Stomach smooth muscle (tissue), 2 donors: ENCODE measurements at regions not wholly inside any gene's neighbourhood (a gene's known extent, or its start where the extent isn't known, plus 50 kb on each side); places are given as distances from the start of the nearest gene placed in this dataset.
"Not testable (repeated sequence)": the region's sequence is repeated elsewhere in the genome, so short reads cannot be mapped to it uniquely, and the experiment has no call there.

Experiments
- H3K27ac ChIP-seq: one replicate; pipeline ENCODE4 v1.7.0; 2013; ENCODE audit warnings: mild to moderate bottlenecking, low read length, inconsistent platforms
- H3K27me3 ChIP-seq, 2 donors: one replicate each; pipeline ENCODE4 v1.7.0; 2013; ENCODE audit warnings: low read length in 2 of 2; ENCODE audit not compliant: insufficient read depth in 2 of 2, control insufficient read depth in 1 of 2
- H3K36me3 ChIP-seq, 2 donors: one replicate each; pipeline ENCODE4 v1.7.0; 2013; ENCODE audit warnings: low read length in 2 of 2; ENCODE audit not compliant: control insufficient read depth in 2 of 2, insufficient read depth in 2 of 2
- H3K4me1 ChIP-seq: one replicate; pipeline ENCODE4 v1.7.0; 2013; ENCODE audit warnings: low read length; ENCODE audit not compliant: control insufficient read depth, insufficient read depth
- H3K4me3 ChIP-seq, 2 donors: one replicate each; pipeline ENCODE4 v1.7.0; 2013; ENCODE audit warnings: low read length in 2 of 2
- H3K9ac ChIP-seq, 2 donors: one replicate each; pipeline ENCODE4 v1.7.0; 2013; ENCODE audit warnings: low read length in 2 of 2, mild to moderate bottlenecking in 1 of 2
- H3K9me3 ChIP-seq, 2 donors: one replicate each; pipeline ENCODE4 v1.7.0; 2013; ENCODE audit warnings: low read length in 2 of 2; ENCODE audit not compliant: control insufficient read depth in 2 of 2
- donor health status: healthy.
- donor health status: Pancreatic carcinoma.

DNA sequence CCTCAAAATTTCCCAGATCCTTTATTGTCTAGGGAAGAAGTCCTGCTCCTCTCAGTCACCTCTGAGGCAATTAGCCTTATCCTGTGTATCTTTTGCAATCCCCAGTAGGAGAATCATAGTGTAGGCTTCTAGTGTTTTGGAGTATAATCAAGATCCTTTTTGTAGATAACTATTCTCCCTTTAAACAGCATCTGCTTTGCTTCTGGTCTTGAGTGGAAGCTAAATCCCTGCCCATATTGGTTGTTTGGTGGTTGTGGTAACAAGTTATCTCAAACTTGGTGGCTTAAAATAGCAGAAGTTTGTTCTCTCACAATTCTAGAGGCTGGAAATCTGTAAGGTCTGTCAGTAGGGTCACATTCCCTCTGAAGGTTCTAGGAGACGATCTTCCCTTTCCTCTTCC lies 217.5 kb upstream of the RASGRP1 start:
- Histone ChIP-seq H3K27me3 (no peaks in the 10 kb centered on the region), H3K4me1 (no peaks in the 10 kb centered on the region), H3K4me3 (no peak overlapping the region), H3K9ac (no peak overlapping the region), H3K9me3 (no peaks in the 10 kb centered on the region), H3K27ac (no peak overlapping the region), H3K36me3 (no peaks in the 10 kb centered on the region)

DNA sequence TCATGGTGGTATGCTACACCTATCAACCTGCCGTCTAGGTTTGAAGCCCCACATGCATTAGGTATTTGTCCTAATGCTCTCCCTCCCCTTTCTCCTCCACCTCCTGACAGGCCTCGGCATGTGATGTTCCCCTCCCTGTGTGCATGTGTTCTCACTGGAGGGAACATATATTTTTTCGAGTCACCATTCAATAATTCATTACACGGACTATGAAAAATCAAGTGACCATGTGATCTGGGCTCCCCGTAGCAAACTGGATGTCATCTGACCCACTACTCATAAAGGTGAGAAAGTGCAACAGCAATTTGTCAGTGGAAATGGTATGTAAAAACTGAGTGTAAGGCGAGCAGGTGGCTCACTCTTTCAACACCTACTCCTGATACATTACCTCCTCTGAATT lies 224.3 kb upstream of the RASGRP1 start:
- Histone ChIP-seq H3K36me3 (no peaks in the 10 kb centered on the region), H3K4me1 (no peaks in the 10 kb centered on the region), H3K27ac (no peak overlapping the region), H3K27me3 (no peaks in the 10 kb centered on the region), H3K9me3 (no peaks in the 10 kb centered on the region), H3K9ac (no peak overlapping the region), H3K4me3 (no peak overlapping the region)

DNA sequence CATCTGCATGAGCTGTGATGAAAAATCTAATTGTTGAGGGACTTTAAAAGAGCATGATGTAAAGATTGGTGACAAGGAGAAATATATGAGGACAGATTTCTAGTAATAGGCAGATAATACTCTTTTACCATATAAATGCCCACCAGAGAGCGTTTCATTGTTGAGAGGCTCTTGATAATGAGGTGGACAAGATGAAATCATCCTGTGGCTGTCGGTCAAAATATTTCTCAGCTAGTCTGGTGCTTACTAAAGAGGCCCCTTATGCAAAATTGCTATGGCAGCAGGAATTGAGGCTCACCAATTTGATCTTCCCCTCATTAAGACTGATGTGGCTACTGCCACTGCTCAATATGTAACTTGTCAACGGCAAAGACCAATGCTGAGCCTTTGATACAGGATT lies 225.0 kb upstream of the RASGRP1 start:
- Histone ChIP-seq H3K9ac (no peak overlapping the region), H3K9me3 (no peaks in the 10 kb centered on the region), H3K4me1 (no peaks in the 10 kb centered on the region), H3K4me3 (no peak overlapping the region), H3K27ac (no peak overlapping the region), H3K27me3 (no peaks in the 10 kb centered on the region), H3K36me3 (no peaks in the 10 kb centered on the region)

DNA sequence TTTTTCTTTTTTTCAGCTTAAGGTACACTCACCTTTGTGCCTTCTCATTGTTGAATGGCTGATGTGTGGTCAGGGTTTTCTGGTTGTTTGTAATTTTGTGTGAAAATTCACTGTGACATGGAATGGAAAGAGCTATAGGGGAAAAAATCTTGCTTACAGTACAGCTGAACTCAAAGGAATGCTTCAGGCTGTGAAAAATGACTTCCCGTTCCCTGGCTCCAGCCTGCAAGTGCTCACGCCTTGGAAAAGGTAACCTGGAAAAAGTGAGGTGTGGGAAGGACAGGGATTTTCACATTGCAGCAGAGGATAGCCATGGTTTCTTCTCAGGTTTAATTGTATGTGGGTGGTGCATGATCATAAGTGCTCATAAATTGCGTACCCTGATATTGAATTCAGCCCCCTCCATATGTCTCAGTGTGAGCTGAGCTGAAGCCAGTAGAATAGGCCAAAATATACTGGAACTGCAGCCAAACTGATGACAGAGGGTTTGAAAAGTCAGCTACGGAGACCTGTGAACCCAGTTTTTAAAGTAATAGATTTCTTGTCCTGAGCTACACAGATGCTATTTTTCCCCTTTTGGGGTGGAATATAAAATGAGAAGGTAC lies 228.7 kb upstream of the RASGRP1 start:
- H3K4me1 ChIP-seq: no peaks in the 10 kb centered on the region
- H3K36me3 ChIP-seq: no peaks in the 10 kb centered on the region
- no peak overlapping the region for H3K9ac ChIP-seq
- H3K27me3 ChIP-seq: no peaks in the 10 kb centered on the region
- H3K27ac ChIP-seq: no peak overlapping the region
- no peak overlapping the region for H3K4me3 ChIP-seq
- H3K9me3 ChIP-seq: no peaks in the 10 kb centered on the region

DNA sequence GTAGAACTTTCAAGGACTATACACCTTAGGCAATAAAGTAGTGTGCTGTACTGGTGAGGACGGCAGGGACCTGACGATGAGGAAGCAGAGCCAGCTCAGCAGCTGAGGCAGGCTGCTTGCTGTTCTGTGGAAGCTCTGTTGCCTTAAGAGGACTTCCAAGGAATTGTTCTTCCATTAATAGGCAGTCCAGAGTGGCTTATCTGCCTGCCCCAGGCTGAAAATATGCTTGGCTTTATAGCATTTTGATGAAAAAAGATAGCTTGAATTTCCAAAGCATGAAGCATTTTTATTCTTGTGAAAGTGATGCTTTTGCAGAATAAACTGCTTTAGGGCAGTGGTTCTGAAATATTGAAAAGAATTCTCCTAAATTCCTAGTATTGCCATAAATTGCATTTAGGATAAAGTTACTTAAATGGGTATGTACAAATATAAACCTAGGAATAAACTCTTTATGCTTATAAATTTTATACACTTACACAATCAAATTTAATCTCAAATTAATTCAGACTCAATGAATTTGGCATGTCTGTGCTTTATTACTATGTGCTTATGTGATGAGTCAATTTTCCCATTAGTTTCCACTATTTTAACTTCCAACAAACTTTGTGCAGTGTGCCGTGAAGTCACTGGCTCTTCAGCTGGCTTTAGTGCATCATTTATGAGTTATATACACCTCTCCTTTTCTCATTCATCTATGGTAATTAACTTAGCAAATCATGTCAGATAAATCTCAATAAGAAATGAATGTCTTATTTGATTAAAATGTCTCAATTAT lies 231.0 kb upstream of the RASGRP1 start:
- no peaks in the 10 kb centered on the region for H3K36me3 ChIP-seq
- no peaks in the 10 kb centered on the region for H3K4me1 ChIP-seq
- no peak overlapping the region for H3K9ac ChIP-seq
- H3K4me3 ChIP-seq: no peak overlapping the region
- H3K27ac ChIP-seq: no peak overlapping the region
- H3K9me3 ChIP-seq: no peaks in the 10 kb centered on the region
- H3K27me3 ChIP-seq: no peaks in the 10 kb centered on the region

DNA sequence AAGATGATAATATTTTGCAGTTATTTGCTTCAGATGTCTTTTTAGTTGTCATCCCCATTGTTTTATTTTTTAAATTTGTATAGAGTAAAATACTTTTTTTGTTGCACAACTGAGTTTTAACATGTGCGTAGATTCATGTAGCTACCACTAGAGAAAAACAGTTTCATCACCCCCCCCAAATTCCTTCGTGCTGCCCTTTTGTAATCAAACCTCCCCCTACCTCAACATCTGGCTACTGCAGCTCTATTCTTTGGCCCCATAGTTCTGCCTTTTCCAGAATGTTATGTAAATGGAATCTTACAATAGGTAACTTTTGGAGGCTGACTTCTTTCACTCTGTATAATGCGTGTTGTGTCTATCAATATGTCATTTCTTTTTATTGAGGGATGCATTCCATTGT lies 232.0 kb upstream of the RASGRP1 start:
- H3K9ac ChIP-seq: no peak overlapping the region

DNA sequence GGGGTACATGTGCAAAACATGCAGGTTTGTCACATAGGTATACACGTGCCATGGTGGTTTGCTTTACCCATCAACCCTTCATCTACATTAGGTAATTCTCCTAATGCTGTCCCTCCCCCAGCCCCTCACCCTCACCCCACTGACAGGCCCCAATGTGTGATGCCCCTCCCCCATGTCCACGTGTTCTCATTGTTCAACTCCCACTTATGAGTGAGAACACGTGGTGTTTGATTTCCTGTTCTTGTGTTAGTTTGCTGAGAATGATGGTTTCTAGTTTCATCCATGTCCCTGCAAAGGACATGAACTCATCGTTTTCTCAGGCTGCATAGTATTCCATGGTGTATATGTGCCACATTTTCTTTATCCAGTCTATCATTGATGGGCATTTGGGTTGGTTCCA lies 232.9 kb upstream of the RASGRP1 start:
- not testable (repeated sequence) for H3K4me3 ChIP-seq, H3K9ac ChIP-seq, H3K27ac ChIP-seq

More for the DNA sequence above, 232.0 kb upstream of the RASGRP1 start:
- Histone ChIP-seq H3K27me3 (no peaks in the 10 kb centered on the region), H3K4me3 (no peak overlapping the region), H3K9me3 (no peaks in the 10 kb centered on the region), H3K36me3 (no peaks in the 10 kb centered on the region), H3K4me1 (no peaks in the 10 kb centered on the region), H3K27ac (no peak overlapping the region)

DNA sequence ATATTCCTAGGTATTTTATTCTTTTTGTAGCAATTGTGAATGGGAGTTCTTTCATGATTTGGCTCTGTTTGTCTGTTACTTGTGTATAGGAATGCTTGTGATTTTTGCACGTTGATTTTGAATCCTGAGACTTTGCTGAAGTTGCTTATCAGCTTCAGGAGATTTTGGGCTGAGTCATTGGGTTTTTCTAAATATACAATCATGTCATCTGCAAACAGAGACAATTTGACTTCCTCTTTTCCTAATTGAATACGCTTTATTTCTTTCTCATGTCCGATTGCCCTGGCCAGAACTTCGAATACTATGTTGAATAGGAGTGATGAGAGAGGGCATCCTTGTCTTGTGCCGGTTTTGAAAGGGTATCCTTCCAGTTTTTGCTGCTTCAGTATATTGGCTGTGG lies 234.6 kb upstream of the RASGRP1 start:
- not testable (repeated sequence) for H3K27me3 ChIP-seq, H3K4me1 ChIP-seq, H3K9ac ChIP-seq, H3K4me3 ChIP-seq, H3K27ac ChIP-seq, H3K36me3 ChIP-seq, H3K9me3 ChIP-seq

More for the DNA sequence above, 232.9 kb upstream of the RASGRP1 start:
- not testable (repeated sequence) for H3K27me3 ChIP-seq, H3K36me3 ChIP-seq, H3K9me3 ChIP-seq, H3K4me1 ChIP-seq

DNA sequence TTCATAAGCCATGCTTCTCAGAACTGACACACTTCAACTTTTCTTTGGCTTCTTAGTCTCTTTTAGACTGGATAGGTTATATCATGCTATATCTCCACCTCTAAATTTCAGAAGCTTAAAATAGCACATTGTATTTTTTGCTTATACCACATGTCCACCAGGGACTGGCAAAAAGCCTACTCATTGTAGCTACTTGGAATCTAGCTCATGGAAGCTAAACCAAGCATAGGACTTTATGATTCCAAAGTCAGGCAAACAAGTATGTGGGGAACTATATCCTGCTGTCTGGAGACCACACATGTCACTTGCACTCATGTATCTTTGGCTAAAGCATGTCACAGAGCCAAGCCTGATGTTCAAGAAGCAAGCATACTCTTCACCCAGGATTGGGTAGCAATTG lies 245.0 kb upstream of the RASGRP1 start:
- no peaks in the 10 kb centered on the region for H3K9me3 ChIP-seq

DNA sequence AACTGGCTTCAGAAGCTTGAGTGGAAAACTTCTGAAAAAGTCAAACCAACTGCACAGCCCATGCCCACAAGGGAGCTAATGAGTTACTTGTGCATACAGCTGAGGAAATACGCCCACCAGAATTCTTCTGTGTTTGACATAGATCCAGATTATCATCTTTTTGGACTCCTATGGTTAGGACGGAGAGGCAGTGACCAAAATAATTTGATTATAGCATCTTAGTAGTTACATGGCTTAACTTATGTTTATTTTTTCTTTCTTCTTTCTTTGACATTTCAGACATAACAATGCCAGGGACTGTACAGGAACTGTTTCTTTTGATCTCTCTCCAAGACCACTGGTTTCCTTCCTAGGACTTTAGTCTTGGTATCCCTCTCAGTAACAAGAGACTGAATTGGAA lies 246.1 kb upstream of the RASGRP1 start:
- no peaks in the 10 kb centered on the region for H3K9me3 ChIP-seq
- no peak overlapping the region for H3K9ac ChIP-seq
- H3K36me3 ChIP-seq: no peaks in the 10 kb centered on the region
- H3K4me3 ChIP-seq: no peak overlapping the region
- H3K27me3 ChIP-seq: no peaks in the 10 kb centered on the region
- H3K27ac ChIP-seq: no peak overlapping the region
- H3K4me1 ChIP-seq: no peaks in the 10 kb centered on the region

More for the DNA sequence above, 245.0 kb upstream of the RASGRP1 start:
- Histone ChIP-seq H3K36me3 (no peaks in the 10 kb centered on the region), H3K27ac (no peak overlapping the region), H3K27me3 (no peaks in the 10 kb centered on the region), H3K4me1 (no peaks in the 10 kb centered on the region), H3K4me3 (no peak overlapping the region), H3K9ac (no peak overlapping the region)

DNA sequence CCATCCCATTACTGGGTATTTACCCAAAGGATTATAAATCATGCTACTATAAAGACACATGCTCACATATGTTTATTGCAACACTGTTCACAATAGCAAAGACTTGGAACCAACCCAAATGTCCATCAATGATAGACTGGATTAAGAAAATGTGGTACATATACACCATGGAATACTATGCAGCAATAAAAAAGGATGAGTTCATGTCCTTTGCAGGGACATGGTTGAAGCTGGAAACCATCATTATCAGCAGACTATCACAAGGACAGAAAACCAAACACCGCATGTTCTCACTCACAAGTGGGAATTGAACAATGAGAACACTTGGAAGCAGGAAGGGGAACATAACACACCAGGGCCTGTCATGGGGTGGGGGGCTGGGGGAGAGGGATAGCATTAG lies 249.6 kb upstream of the RASGRP1 start:
- H3K4me1 ChIP-seq, H3K4me3 ChIP-seq, H3K27me3 ChIP-seq, H3K9me3 ChIP-seq, H3K9ac ChIP-seq, H3K27ac ChIP-seq, H3K36me3 ChIP-seq: not testable (repeated sequence)
